Upper lobe of left lung (tissue), 4 donors: ENCODE measurements at regions not wholly inside any gene's neighbourhood (a gene's known extent, or its start where the extent isn't known, plus 50 kb on each side); places are given as distances from the start of the nearest gene placed in this dataset.
"Not testable (repeated sequence)": the region's sequence is repeated elsewhere in the genome, so short reads cannot be mapped to it uniquely, and the experiment has no call there.

ENCODE experiments used
- CTCF ChIP-seq, 6 experiments: fragments of 450-650 bp in 4 of 6; fragments of 200-600 bp in 2 of 6; sonication (generic) in 2 of 6; IDR thresholded peaks; one replicate each; pipeline ENCODE4 v1.5.1; 2016 to 2019; ENCODE audit warnings: antibody characterized with exemption in 6 of 6
- EP300 ChIP-seq, 4 donors: sonication (generic); formaldehyde crosslinking; IDR thresholded peaks; one replicate each; pipeline ENCODE4 v1.5.1; 2017; ENCODE audit warnings: antibody characterized with exemption in 4 of 4, control low read depth in 2 of 4

GRCh38 chr20:29868014-29868413, 1389.5 kb upstream of the DEFB115 start:
- not testable (repeated sequence) for TF ChIP-seq CTCF, EP300 (IDR thresholded peaks at IDR 0.05)
